SIG-M5 (cell line): ENCODE measurements at regions not wholly inside any gene's neighbourhood (a gene's known extent, or its start where the extent isn't known, plus 50 kb on each side); places are given as distances from the start of the nearest gene placed in this dataset.

Experiments
- DNase-seq: peaks from one replicate; lab custom pipeline; 2025; lab: John Stamatoyannopoulos, UW

GRCh38 chr14:101229666-101230065, 326.1 kb upstream of the RTL1 start:
- DNase-seq: no peak

GRCh38 chr14:101230161-101230850, 326.8 kb upstream of the RTL1 start:
- no peak for DNase-seq

GRCh38 chr14:101230851-101231550, 327.5 kb upstream of the RTL1 start:
- no peak for DNase-seq

- no peak for DNase-seq
Measured at GRCh38 chr14:101231828-101232227, 328.3 kb upstream of the RTL1 start.

- DNase-seq: no peak
Measured at GRCh38 chr14:101232340-101233020, 328.8 kb upstream of the DIO3 start.

GRCh38 chr14:101233021-101233366, 328.3 kb upstream of the DIO3 start:
- DNase-seq: no peak

- DNase-seq: no peak
Measured at GRCh38 chr14:101233391-101233790, 327.9 kb upstream of the DIO3 start.

- no peak for DNase-seq
Measured at GRCh38 chr14:101233808-101234207, 327.5 kb upstream of the DIO3 start.

GRCh38 chr14:101234244-101234937, 326.9 kb upstream of the DIO3 start:
- no peak for DNase-seq

GRCh38 chr14:101234999-101235334, 326.3 kb upstream of the DIO3 start:
- DNase-seq: no peak

GRCh38 chr14:101235335-101236103, 325.8 kb upstream of the DIO3 start:
- no peak for DNase-seq

- DNase-seq: no peak
Measured at GRCh38 chr14:101236496-101237251, 324.6 kb upstream of the DIO3 start.

GRCh38 chr14:101237252-101237616, 324.1 kb upstream of the DIO3 start:
- no peak for DNase-seq

GRCh38 chr14:101239065-101239464, 322.2 kb upstream of the DIO3 start:
- DNase-seq: no peak

- DNase-seq: no peak
Measured at GRCh38 chr14:101241147-101241546, 320.1 kb upstream of the DIO3 start.

GRCh38 chr14:101241807-101242278, 319.5 kb upstream of the DIO3 start:
- DNase-seq: no peak

GRCh38 chr14:101242442-101243385, 318.6 kb upstream of the DIO3 start:
- no peak for DNase-seq

GRCh38 chr14:101243587-101244338, 317.5 kb upstream of the DIO3 start:
- DNase-seq: no peak
